Mucosa of descending colon (tissue), 3 donors: ENCODE measurements at regions not wholly inside any gene's neighbourhood (a gene's known extent, or its start where the extent isn't known, plus 50 kb on each side); places are given as distances from the start of the nearest gene placed in this dataset.

ENCODE experiments used
- ATAC-seq: fragments of 200-7000 bp; cut with Tn5 transposase; one replicate; pipeline ENCODE4 v1.9.1; 2020; ENCODE audit warnings: mild to moderate bottlenecking, moderate library complexity
- DNase-seq, 3 donors: peaks; one replicate each; pipeline ENCODE4 v3.0.0-alpha.2; 2020
- H3K36me3 ChIP-seq: fragments of 200-600 bp; one replicate; pipeline ENCODE4 v1.8.0; 2021; ENCODE audit warnings: low read depth, mild to moderate bottlenecking
- H3K4me1 ChIP-seq: fragments of 200-600 bp; one replicate; pipeline ENCODE4 v1.8.0; 2021; ENCODE audit warnings: low read depth, mild to moderate bottlenecking
- H3K4me3 ChIP-seq: fragments of 200-600 bp; one replicate; pipeline ENCODE4 v1.8.0; 2021; ENCODE audit warnings: mild to moderate bottlenecking
- H3K9me3 ChIP-seq: fragments of 200-600 bp; one replicate; pipeline ENCODE4 v1.8.0; 2021; ENCODE audit warnings: mild to moderate bottlenecking
- CTCF ChIP-seq: fragments of 200-600 bp; IDR thresholded peaks from one replicate; pipeline ENCODE4 v1.8.0; 2022; ENCODE audit warnings: antibody characterized with exemption, mild to moderate bottlenecking
- intact Hi-C, 2 donors: fragments of 100-400 bp; cut with DNase I in 1 of 2; cut with micrococcal nuclease in 1 of 2; formaldehyde crosslinking; loops; one replicate each; pipeline versions ENCODE4 v1.11.0 to v1.11.1; 2022; cut with DNase I, micrococcal nuclease
- donor health status: DM: no; HTN: no; CAD: no; lungs with moderate emphysema.
- donor health status: DM: no; HTN: no; CAD: no.
- donor health status: DM: no; HTN: yes; CAD: no.

DNA sequence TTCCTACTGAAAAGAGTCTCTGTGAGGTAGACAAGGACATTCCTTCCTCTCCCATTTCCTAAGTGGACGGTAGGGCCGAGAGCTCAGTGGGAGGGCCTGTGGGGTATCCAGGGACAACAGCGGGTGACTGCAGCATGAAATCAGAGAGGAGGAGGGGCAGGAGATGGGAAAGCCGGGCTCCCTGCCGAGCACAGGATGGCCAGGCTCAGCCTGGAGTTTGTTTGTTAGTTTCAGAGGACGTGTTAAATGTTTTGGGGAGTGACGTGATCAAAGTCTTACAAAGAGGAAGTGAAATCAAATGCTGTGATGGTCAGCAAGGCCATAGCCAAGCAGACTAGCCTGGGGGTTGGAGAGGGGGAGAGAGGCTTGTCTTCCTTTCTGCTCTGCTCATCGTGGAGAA lies 152.7 kb downstream of the ADAMTS15 start:
- DNase-seq = peak; percentile 49 to 74 (median 57)
- no peak for TF ChIP-seq CTCF
- ATAC-seq = peak; percentile 20

DNA sequence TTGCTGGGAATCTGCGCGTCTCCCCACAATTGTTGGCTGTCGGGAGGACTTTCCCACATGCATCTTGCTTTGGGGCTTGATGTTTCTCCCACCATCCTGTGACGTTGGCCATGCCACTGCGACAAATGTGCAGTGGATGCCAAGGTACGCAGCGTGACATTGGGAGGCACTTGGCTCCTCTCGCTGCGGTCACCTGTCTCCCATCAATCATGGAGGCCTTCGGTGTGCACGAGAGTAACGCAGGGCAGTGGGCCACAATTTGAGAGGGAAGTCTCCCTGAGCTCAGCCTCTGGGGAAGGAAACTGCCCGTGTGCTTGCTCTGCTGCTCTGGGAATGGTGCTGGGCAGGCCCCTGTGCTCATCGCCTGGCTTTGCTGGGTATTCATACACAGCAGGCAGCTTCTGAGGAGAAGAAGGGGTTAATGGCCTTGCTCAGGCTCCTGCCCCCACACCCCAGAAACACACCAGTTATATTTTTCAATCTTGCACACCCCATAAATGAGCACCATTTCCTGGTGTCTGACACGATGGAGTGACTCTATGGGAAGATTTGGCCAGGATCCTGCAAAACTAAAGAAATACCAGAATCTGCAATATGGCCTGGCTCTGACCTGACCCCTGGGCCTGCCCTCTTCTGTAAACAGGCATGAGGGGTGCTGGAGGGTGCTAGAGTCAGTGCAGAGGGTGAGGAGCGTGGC lies 153.5 kb downstream of the ADAMTS15 start:
- intact Hi-C loops = no loop called here
- no peaks in the 10 kb centered on the region for H3K4me1 ChIP-seq
- H3K36me3 ChIP-seq = no peaks in the 10 kb centered on the region
- TF ChIP-seq CTCF = no peak
- no peak overlapping the region for H3K4me3 ChIP-seq
- DNase-seq = no peak
- ATAC-seq = no peak
- no peaks in the 10 kb centered on the region for H3K9me3 ChIP-seq

More for the DNA sequence above, 152.7 kb downstream of the ADAMTS15 start:
- H3K4me1 ChIP-seq = no peaks in the 10 kb centered on the region
- H3K9me3 ChIP-seq = no peaks in the 10 kb centered on the region
- no peaks in the 10 kb centered on the region for H3K36me3 ChIP-seq
- intact Hi-C loops = no loop called here
- H3K4me3 ChIP-seq = no peak overlapping the region

DNA sequence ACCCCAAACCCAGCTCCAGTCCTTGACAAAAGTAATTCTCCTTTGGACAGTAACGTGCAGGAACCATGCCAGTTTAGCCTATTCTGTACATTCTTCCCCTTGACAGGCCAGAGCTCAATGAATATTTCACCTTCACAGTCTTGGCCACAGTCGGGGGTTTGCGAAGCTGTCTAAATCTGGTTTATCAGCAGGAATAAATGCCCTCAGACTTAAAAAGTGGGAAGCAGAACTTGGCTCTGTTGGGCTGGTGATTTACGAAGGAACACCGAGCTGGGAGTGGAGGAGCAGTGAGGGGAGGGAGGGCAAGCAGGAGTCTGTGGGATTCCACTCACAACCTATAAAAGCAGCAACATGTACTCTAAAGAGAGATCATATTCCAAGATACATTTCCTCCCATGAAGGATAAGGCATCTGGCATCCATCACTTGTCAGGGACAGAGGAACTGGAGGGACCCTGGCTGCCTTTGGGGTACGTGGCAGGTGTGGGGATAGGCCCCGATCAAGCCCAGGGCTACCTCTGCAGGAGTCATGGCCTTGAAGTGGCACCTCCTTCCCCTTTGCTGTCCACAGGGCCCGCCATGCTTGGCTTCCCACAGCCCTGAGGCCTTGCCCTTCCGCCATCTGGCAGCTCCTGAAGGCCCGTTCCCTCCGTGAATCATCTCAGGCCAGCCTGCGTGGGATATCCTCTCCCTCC lies 154.3 kb downstream of the ADAMTS15 start:
- H3K4me3 ChIP-seq = no peak overlapping the region
- H3K36me3 ChIP-seq = no peaks in the 10 kb centered on the region
- no peak for TF ChIP-seq CTCF
- no peaks in the 10 kb centered on the region for H3K4me1 ChIP-seq
- ATAC-seq (no peak), DNase-seq (no peak)
- no peaks in the 10 kb centered on the region for H3K9me3 ChIP-seq
- intact Hi-C loops = no loop called here

- DNase-seq (peak in 1 of 3 donors; percentile 53), ATAC-seq (peak; percentile 86)
- intact Hi-C loops = no loop called here
- Histone ChIP-seq H3K36me3 (no peaks in the 10 kb centered on the region), H3K4me3 (no peak overlapping the region), H3K4me1 (no peaks in the 10 kb centered on the region), H3K9me3 (no peaks in the 10 kb centered on the region)
- no peak for TF ChIP-seq CTCF
These were observed 155.0 kb downstream of the ADAMTS15 start for GRCh38 chr11:130603335-130603906.

DNA sequence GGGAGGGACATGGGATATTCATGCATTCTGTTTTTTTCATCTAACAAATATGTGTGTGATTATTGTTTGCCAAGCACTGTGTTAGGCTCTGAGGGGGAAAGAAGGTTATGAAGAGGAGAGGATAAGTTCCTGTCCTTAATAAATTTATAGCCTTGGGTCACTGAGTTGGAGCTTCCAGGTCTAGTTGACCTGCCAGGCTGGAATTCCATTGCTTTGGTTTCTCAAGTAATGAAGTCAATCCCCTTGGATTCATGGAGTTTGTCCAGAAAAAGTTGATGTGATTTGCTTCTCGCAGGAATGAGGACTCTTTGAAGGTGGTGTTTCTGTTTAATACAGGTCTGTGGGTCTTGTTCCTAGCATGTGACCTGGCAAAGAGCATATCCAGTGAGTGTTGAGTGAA lies 156.2 kb downstream of the ADAMTS15 start:
- H3K4me1 ChIP-seq = no peaks in the 10 kb centered on the region
- H3K9me3 ChIP-seq = no peaks in the 10 kb centered on the region
- H3K4me3 ChIP-seq = no peak overlapping the region
- DNase-seq (no peak), ATAC-seq (no peak)
- TF ChIP-seq CTCF = no peak
- H3K36me3 ChIP-seq = no peaks in the 10 kb centered on the region
- intact Hi-C loops = no loop called here
